ENCODE measurements at regions not wholly inside any gene's neighbourhood (a gene's known extent, or its start where the extent isn't known, plus 50 kb on each side); places are given as distances from the start of the nearest gene placed in this dataset.

DNA sequence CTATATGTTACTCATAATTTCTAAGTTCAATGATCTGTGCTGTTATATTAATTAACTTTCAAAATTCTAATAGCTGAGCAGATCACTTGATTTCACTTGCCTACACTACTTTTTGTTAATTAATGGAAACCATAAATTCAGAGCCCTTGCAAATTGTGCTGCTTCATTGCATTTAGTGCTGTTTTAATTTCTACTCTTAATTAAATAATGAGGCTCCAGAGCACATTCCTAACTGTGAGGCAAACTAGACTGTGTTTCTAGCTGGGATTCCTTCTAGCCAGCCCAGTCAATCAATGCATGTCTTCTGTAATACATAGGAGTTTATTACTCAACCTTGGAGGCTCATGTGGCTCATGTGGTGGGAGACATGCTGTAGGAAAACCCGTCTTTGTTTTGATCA, 301.1 kb upstream of the GOLIM4 start:
- no peak overlapping the region for H3K27ac ChIP-seq (ENCODE audit: low read depth, low read length)
- Mint-ChIP-seq H3K36me3 (ENCODE audit: low read depth) (no peaks in the 10 kb centered on the region), H3K9me3 (no peaks in the 10 kb centered on the region), H3K27me3 (ENCODE audit: insufficient read depth) (no peaks in the 10 kb centered on the region), H3K4me3 (no peak overlapping the region), H3K4me1 (no peaks in the 10 kb centered on the region), H3K27ac (no peak overlapping the region)
- H3K9ac ChIP-seq (ENCODE audit: extremely low read depth, low read length, poor library complexity, severe bottlenecking) = no peak overlapping the region
- H3K4me1 ChIP-seq (ENCODE audit: control insufficient read depth, insufficient read depth, low read length) = no peaks in the 10 kb centered on the region
- H3K4me3 ChIP-seq (ENCODE audit: low read length) = no peak overlapping the region
- TF ChIP-seq, protein P1, sequence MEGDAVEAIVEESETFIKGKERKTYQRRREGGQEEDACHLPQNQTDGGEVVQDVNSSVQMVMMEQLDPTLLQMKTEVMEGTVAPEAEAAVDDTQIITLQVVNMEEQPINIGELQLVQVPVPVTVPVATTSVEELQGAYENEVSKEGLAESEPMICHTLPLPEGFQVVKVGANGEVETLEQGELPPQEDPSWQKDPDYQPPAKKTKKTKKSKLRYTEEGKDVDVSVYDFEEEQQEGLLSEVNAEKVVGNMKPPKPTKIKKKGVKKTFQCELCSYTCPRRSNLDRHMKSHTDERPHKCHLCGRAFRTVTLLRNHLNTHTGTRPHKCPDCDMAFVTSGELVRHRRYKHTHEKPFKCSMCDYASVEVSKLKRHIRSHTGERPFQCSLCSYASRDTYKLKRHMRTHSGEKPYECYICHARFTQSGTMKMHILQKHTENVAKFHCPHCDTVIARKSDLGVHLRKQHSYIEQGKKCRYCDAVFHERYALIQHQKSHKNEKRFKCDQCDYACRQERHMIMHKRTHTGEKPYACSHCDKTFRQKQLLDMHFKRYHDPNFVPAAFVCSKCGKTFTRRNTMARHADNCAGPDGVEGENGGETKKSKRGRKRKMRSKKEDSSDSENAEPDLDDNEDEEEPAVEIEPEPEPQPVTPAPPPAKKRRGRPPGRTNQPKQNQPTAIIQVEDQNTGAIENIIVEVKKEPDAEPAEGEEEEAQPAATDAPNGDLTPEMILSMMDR (conservative IDR thresholded peaks at IDR 0.05) = no peak
- H3K9me3 ChIP-seq (ENCODE audit: control insufficient read depth, low read length) = no peaks in the 10 kb centered on the region
- no peaks in the 10 kb centered on the region for H3K36me3 ChIP-seq (ENCODE audit: control insufficient read depth, insufficient read depth, low read length)
- no peaks in the 10 kb centered on the region for H3K27me3 ChIP-seq (ENCODE audit: control insufficient read depth, insufficient read depth, low read length, poor library complexity, severe bottlenecking)
- WGBS, 2 experiments (ENCODE audit: insufficient coverage in 1 of 2, insufficient read length in 1 of 2) = 69% methylated on average over 1 of the region's 1 CpG; no CpG with 5 or more reads in 1 of the 2 experiments
- DNase-seq = no peak

DNA sequence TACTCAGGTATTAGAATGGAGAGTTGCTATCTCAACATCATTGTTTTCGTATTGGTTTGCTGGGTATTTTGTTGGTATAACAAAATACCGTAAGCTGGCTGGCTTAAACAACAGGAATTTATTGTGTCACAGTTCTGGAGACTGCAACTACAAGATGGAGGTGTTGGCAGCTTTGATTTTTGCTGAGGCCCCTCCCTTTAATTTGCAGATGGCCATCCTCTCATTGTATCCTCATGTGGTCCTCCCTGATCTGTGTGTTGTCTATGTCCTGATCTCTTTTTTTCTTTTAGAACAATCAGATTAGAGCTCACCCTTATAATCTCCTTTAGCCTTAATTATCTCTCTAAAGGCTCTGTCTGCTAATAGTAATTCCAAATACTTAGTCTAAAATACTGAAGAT, 299.8 kb upstream of the GOLIM4 start:
- H3K4me1 ChIP-seq (ENCODE audit: control insufficient read depth, insufficient read depth, low read length) = no peaks in the 10 kb centered on the region
- no peak overlapping the region for H3K9ac ChIP-seq (ENCODE audit: extremely low read depth, low read length, poor library complexity, severe bottlenecking)
- H3K27me3 ChIP-seq (ENCODE audit: control insufficient read depth, insufficient read depth, low read length, poor library complexity, severe bottlenecking) = no peaks in the 10 kb centered on the region
- H3K27ac ChIP-seq (ENCODE audit: low read depth, low read length) = no peak overlapping the region
- DNase-seq = no peak
- Mint-ChIP-seq H3K36me3 (ENCODE audit: low read depth) (no peaks in the 10 kb centered on the region), H3K4me1 (no peaks in the 10 kb centered on the region), H3K9me3 (no peaks in the 10 kb centered on the region), H3K27me3 (ENCODE audit: insufficient read depth) (no peaks in the 10 kb centered on the region), H3K4me3 (no peak overlapping the region), H3K27ac (no peak overlapping the region)
- no peaks in the 10 kb centered on the region for H3K9me3 ChIP-seq (ENCODE audit: control insufficient read depth, low read length)
- H3K36me3 ChIP-seq (ENCODE audit: control insufficient read depth, insufficient read depth, low read length) = no peaks in the 10 kb centered on the region
- 95% methylated on average over 2 of the region's 2 CpGs; no CpG with 5 or more reads in 1 of the 2 experiments for WGBS, 2 experiments (ENCODE audit: insufficient coverage in 1 of 2, insufficient read length in 1 of 2)
- TF ChIP-seq, protein P1 (conservative IDR thresholded peaks at IDR 0.05) = no peak
- no peak overlapping the region for H3K4me3 ChIP-seq (ENCODE audit: low read length)

DNA sequence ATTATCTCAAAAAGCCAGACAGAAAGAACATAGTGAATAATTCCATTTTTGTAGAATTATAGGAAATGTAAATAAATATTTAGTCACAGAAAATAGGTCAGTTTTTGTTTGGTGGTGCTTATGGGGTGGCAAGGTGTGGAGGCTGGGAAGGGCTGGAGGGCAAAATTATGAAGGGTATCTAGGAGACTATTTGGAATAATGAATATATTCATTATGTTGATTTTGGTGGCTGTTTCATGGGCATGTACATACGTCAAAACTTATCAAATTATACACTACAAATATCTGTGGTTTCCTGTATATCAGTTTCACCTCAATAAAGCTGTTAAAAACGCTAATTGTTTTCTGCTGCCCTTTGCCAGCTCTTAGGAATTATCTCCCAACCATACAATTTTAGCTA, 298.7 kb upstream of the GOLIM4 start:
- H3K36me3 ChIP-seq (ENCODE audit: control insufficient read depth, insufficient read depth, low read length) = no peaks in the 10 kb centered on the region
- no peak overlapping the region for H3K9ac ChIP-seq (ENCODE audit: extremely low read depth, low read length, poor library complexity, severe bottlenecking)
- DNase-seq = no peak
- Mint-ChIP-seq H3K4me1 (no peaks in the 10 kb centered on the region), H3K36me3 (ENCODE audit: low read depth) (no peaks in the 10 kb centered on the region), H3K9me3 (no peaks in the 10 kb centered on the region), H3K27ac (no peak overlapping the region), H3K4me3 (no peak overlapping the region), H3K27me3 (ENCODE audit: insufficient read depth) (no peaks in the 10 kb centered on the region)
- no peak overlapping the region for H3K4me3 ChIP-seq (ENCODE audit: low read length)
- no peaks in the 10 kb centered on the region for H3K27me3 ChIP-seq (ENCODE audit: control insufficient read depth, insufficient read depth, low read length, poor library complexity, severe bottlenecking)
- WGBS, 2 experiments (ENCODE audit: insufficient coverage in 1 of 2, insufficient read length in 1 of 2) = 91 to 94% methylated on average over 1 to 2 of the region's 2 CpGs
- no peaks in the 10 kb centered on the region for H3K4me1 ChIP-seq (ENCODE audit: control insufficient read depth, insufficient read depth, low read length)
- no peak overlapping the region for H3K27ac ChIP-seq (ENCODE audit: low read depth, low read length)
- TF ChIP-seq, protein P1 (conservative IDR thresholded peaks at IDR 0.05) = no peak
- H3K9me3 ChIP-seq (ENCODE audit: control insufficient read depth, low read length) = no peaks in the 10 kb centered on the region

Measured in endodermal cell (in vitro differentiated cells).